HL-60 (cell line): ENCODE measurements at regions not wholly inside any gene's neighbourhood (a gene's known extent, or its start where the extent isn't known, plus 50 kb on each side); places are given as distances from the start of the nearest gene placed in this dataset.

Experiments used
- POLR2AphosphoS5 ChIP-seq: IDR thresholded peaks from 2 replicates; pipeline ENCODE4 v1.6.1; 2012; ENCODE audit warnings: low read depth
- TF ChIP-seq, protein P1 (sequence below): IDR thresholded peaks from one replicate; pipeline ENCODE4 v1.5.1; 2011; ENCODE audit warnings: low read length, control low read depth, inconsistent platforms; ENCODE audit not compliant: insufficient read depth
- TF ChIP-seq, protein P2 (sequence below): IDR thresholded peaks from 2 replicates; pipeline ENCODE4 v1.6.1; 2012; ENCODE audit warnings: low read depth; ENCODE audit not compliant: insufficient replicate concordance

DNA sequence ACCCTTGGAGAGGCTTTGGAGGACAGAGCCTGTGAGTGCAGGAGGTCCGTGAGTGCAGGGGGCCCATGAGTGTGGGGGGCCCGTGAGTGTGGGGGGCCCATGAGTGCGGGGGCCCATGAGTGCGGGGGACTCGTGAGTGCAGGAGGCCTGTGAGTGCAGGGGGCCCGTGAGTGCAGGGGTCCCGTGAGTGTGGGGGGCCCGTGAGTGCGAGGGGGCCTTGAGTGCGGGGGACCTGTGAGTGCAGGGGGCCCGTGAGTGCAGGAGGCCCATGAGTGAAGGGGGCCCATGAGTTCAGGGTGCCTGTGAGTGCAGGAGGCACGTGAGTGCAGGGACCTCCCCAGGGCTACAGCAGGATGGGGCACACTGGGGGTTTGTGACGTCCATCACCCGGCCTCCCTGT lies 108.3 kb upstream of the TTC34 start:
- TF ChIP-seq, protein P1, sequence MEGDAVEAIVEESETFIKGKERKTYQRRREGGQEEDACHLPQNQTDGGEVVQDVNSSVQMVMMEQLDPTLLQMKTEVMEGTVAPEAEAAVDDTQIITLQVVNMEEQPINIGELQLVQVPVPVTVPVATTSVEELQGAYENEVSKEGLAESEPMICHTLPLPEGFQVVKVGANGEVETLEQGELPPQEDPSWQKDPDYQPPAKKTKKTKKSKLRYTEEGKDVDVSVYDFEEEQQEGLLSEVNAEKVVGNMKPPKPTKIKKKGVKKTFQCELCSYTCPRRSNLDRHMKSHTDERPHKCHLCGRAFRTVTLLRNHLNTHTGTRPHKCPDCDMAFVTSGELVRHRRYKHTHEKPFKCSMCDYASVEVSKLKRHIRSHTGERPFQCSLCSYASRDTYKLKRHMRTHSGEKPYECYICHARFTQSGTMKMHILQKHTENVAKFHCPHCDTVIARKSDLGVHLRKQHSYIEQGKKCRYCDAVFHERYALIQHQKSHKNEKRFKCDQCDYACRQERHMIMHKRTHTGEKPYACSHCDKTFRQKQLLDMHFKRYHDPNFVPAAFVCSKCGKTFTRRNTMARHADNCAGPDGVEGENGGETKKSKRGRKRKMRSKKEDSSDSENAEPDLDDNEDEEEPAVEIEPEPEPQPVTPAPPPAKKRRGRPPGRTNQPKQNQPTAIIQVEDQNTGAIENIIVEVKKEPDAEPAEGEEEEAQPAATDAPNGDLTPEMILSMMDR: no peak
- no peak for TF ChIP-seq POLR2AphosphoS5
- TF ChIP-seq, protein P2, sequence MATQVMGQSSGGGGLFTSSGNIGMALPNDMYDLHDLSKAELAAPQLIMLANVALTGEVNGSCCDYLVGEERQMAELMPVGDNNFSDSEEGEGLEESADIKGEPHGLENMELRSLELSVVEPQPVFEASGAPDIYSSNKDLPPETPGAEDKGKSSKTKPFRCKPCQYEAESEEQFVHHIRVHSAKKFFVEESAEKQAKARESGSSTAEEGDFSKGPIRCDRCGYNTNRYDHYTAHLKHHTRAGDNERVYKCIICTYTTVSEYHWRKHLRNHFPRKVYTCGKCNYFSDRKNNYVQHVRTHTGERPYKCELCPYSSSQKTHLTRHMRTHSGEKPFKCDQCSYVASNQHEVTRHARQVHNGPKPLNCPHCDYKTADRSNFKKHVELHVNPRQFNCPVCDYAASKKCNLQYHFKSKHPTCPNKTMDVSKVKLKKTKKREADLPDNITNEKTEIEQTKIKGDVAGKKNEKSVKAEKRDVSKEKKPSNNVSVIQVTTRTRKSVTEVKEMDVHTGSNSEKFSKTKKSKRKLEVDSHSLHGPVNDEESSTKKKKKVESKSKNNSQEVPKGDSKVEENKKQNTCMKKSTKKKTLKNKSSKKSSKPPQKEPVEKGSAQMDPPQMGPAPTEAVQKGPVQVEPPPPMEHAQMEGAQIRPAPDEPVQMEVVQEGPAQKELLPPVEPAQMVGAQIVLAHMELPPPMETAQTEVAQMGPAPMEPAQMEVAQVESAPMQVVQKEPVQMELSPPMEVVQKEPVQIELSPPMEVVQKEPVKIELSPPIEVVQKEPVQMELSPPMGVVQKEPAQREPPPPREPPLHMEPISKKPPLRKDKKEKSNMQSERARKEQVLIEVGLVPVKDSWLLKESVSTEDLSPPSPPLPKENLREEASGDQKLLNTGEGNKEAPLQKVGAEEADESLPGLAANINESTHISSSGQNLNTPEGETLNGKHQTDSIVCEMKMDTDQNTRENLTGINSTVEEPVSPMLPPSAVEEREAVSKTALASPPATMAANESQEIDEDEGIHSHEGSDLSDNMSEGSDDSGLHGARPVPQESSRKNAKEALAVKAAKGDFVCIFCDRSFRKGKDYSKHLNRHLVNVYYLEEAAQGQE: no peak
